Naive thymus-derived CD4-positive, alpha-beta T cell (primary cell): ENCODE measurements at regions not wholly inside any gene's neighbourhood (a gene's known extent, or its start where the extent isn't known, plus 50 kb on each side); places are given as distances from the start of the nearest gene placed in this dataset.

ENCODE experiments used
- ATAC-seq: fragments of 150-1000 bp; cut with Tn5 transposase; 2 replicates; pipeline ENCODE4 v1.10.0; 2021; ENCODE audit warnings: mild to moderate bottlenecking, moderate library complexity
- CTCF ChIA-PET: fragments of 350-600 bp; sonication (Branson Sonifier 250); formaldehyde crosslinking; loops from one replicate; lab custom pipeline; 2021; ENCODE audit warnings: antibody characterized with exemption; lab: Charles Lee
- POLR2A ChIA-PET: fragments of 350-600 bp; sonication (Branson Sonifier 250); formaldehyde crosslinking; loops from one replicate; lab custom pipeline; 2021; ENCODE audit warnings: antibody characterized with exemption, inconsistent platforms; lab: Charles Lee
- DNase-seq, 9 donors: peaks; one replicate each; pipeline versions ENCODE4 v3.0.0 to v3.0.0-alpha.2; 2020 to 2022; ENCODE audit warnings: mixed read lengths in 1 of 9
- H3K27ac ChIP-seq: one replicate; pipeline ENCODE4 v1.7.0; 2013; ENCODE audit warnings: mild to moderate bottlenecking, low read depth, low read length, moderate library complexity
- H3K27me3 ChIP-seq, 2 donors: one replicate each; pipeline ENCODE4 v1.7.0; 2013; ENCODE audit warnings: low read length in 2 of 2, mild to moderate bottlenecking in 2 of 2, moderate library complexity in 2 of 2; ENCODE audit not compliant: control insufficient read depth in 2 of 2, insufficient read depth in 2 of 2
- H3K36me3 ChIP-seq, 3 experiments: 1 replicate in 2 of 3; 2 replicates in 1 of 3; pipeline ENCODE4 v1.7.0; 2013; ENCODE audit warnings: low read length in 3 of 3, mild to moderate bottlenecking in 3 of 3, moderate library complexity in 1 of 3; ENCODE audit not compliant: insufficient read depth in 3 of 3, control insufficient read depth in 2 of 3
- H3K4me1 ChIP-seq, 2 donors: one replicate each; pipeline ENCODE4 v1.7.0; 2013; ENCODE audit warnings: low read length in 2 of 2, mild to moderate bottlenecking in 2 of 2, moderate library complexity in 1 of 2; ENCODE audit not compliant: control insufficient read depth in 2 of 2, insufficient read depth in 2 of 2
- H3K4me3 ChIP-seq: 2 replicates; pipeline ENCODE4 v1.7.0; 2013; ENCODE audit warnings: mild to moderate bottlenecking, low read length
- H3K9me3 ChIP-seq, 3 experiments: 1 replicate in 2 of 3; 2 replicates in 1 of 3; pipeline ENCODE4 v1.7.0; 2013; ENCODE audit warnings: low read length in 3 of 3; ENCODE audit not compliant: control insufficient read depth in 2 of 3
- H3K27ac Mint-ChIP-seq, 9 donors: one replicate each; pipeline ENCODE4 v1.8.0; 2020 to 2022; ENCODE audit warnings: mixed read lengths in 9 of 9, mild to moderate bottlenecking in 8 of 9, moderate library complexity in 5 of 9, inconsistent platforms in 2 of 9
- H3K27me3 Mint-ChIP-seq, 5 donors: one replicate each; pipeline ENCODE4 v1.8.0; 2021 to 2022; ENCODE audit warnings: mixed read lengths in 5 of 5, mild to moderate bottlenecking in 1 of 5
- H3K36me3 Mint-ChIP-seq, 5 donors: one replicate each; pipeline ENCODE4 v1.8.0; 2020 to 2022; ENCODE audit warnings: mixed read lengths in 5 of 5, mild to moderate bottlenecking in 3 of 5, inconsistent platforms in 1 of 5
- H3K4me1 Mint-ChIP-seq, 7 donors: one replicate each; pipeline ENCODE4 v1.8.0; 2020 to 2022; ENCODE audit warnings: mixed read lengths in 7 of 7, mild to moderate bottlenecking in 3 of 7, inconsistent platforms in 1 of 7
- H3K4me3 Mint-ChIP-seq, 10 donors: one replicate each; pipeline ENCODE4 v1.8.0; 2020 to 2022; ENCODE audit warnings: mild to moderate bottlenecking in 10 of 10, mixed read lengths in 10 of 10, moderate library complexity in 6 of 10, inconsistent platforms in 2 of 10
- H3K9me3 Mint-ChIP-seq, 11 donors: one replicate each; pipeline ENCODE4 v1.8.0; 2020 to 2022; ENCODE audit warnings: mixed read lengths in 11 of 11, mild to moderate bottlenecking in 4 of 11, inconsistent platforms in 1 of 11, moderate library complexity in 1 of 11
- intact Hi-C, 2 donors: fragments of 100-400 bp; cut with micrococcal nuclease; formaldehyde crosslinking; loops; one replicate each; pipeline ENCODE4 v1.15.1; 2023

GRCh38 chr4:104188301-104188700, 306.4 kb downstream of the CXXC4 start:
- Mint-ChIP-seq H3K27me3 (no peaks in the 10 kb centered on the region), H3K4me1 (no peaks in the 10 kb centered on the region), H3K9me3 (peaks cover 0 to 9% (median 2%) of the 10 kb centered on the region in 11 donors), H3K4me3 (no peak overlapping the region), H3K36me3 (no peaks in the 10 kb centered on the region), H3K27ac (no peak overlapping the region)
- ChIA-PET POLR2A (no interaction called here), CTCF (no interaction called here)
- ATAC-seq: no peak
- no peaks in the 10 kb centered on the region for H3K36me3 ChIP-seq
- H3K4me1 ChIP-seq: no peaks in the 10 kb centered on the region
- no peaks in the 10 kb centered on the region for H3K9me3 ChIP-seq
- H3K4me3 ChIP-seq: no peak overlapping the region
- DNase-seq: no peak
- no peak overlapping the region for H3K27ac ChIP-seq
- H3K27me3 ChIP-seq: no peaks in the 10 kb centered on the region
- intact Hi-C loops: no loop called here

GRCh38 chr4:104169437-104169836, 325.3 kb downstream of the CXXC4 start:
- peaks cover 0 to 4% (median 0%) of the 10 kb centered on the region in 5 donors for H3K36me3 Mint-ChIP-seq
- H3K27me3 ChIP-seq: no peaks in the 10 kb centered on the region
- no peak overlapping the region for H3K27ac ChIP-seq
- H3K4me1 ChIP-seq: no peaks in the 10 kb centered on the region
- H3K9me3 ChIP-seq: no peaks in the 10 kb centered on the region
- ChIA-PET POLR2A (no interaction called here), CTCF (no interaction called here)
- H3K36me3 ChIP-seq: no peaks in the 10 kb centered on the region
- H3K4me1 Mint-ChIP-seq: no peaks in the 10 kb centered on the region
- H3K27ac Mint-ChIP-seq: no peak overlapping the region
- H3K9me3 Mint-ChIP-seq: peaks cover 0 to 7% (median 2%) of the 10 kb centered on the region in 11 donors
- H3K27me3 Mint-ChIP-seq: no peaks in the 10 kb centered on the region
- ATAC-seq (no peak), DNase-seq (no peak)
- intact Hi-C loops: no loop called here
- H3K4me3 Mint-ChIP-seq: no peak overlapping the region
- no peak overlapping the region for H3K4me3 ChIP-seq

- intact Hi-C loops: no loop called here
Observed at GRCh38 chr4:104166749-104167148, 327.9 kb downstream of the CXXC4 start.

GRCh38 chr4:104163820-104164219, 330.9 kb downstream of the CXXC4 start:
- Mint-ChIP-seq H3K4me3 (no peak overlapping the region), H3K4me1 (no peaks in the 10 kb centered on the region), H3K36me3 (no peaks in the 10 kb centered on the region), H3K27ac (no peak overlapping the region), H3K27me3 (no peaks in the 10 kb centered on the region), H3K9me3 (peaks cover 0 to 14% (median 0%) of the 10 kb centered on the region in 11 donors)
- no peak for DNase-seq
- ChIA-PET POLR2A (no interaction called here), CTCF (no interaction called here)
- Histone ChIP-seq H3K27me3 (no peaks in the 10 kb centered on the region), H3K27ac (no peak overlapping the region), H3K4me3 (no peak overlapping the region), H3K36me3 (no peaks in the 10 kb centered on the region), H3K9me3 (no peaks in the 10 kb centered on the region), H3K4me1 (no peaks in the 10 kb centered on the region)
- ATAC-seq: no peak
- intact Hi-C loops: no loop called here

More at GRCh38 chr4:104166749-104167148, 327.9 kb downstream of the CXXC4 start:
- H3K27ac ChIP-seq: no peak overlapping the region
- H3K4me1 ChIP-seq: no peaks in the 10 kb centered on the region
- Mint-ChIP-seq H3K4me3 (no peak overlapping the region), H3K4me1 (no peaks in the 10 kb centered on the region), H3K36me3 (no peaks in the 10 kb centered on the region), H3K27me3 (no peaks in the 10 kb centered on the region), H3K9me3 (peaks cover 0 to 9% (median 0%) of the 10 kb centered on the region in 11 donors), H3K27ac (no peak overlapping the region)
- no peaks in the 10 kb centered on the region for H3K27me3 ChIP-seq
- H3K9me3 ChIP-seq: no peaks in the 10 kb centered on the region
- ATAC-seq (no peak), DNase-seq (no peak)
- POLR2A ChIA-PET: no interaction called here
- H3K36me3 ChIP-seq: no peaks in the 10 kb centered on the region
- CTCF ChIA-PET: no interaction called here
- H3K4me3 ChIP-seq: no peak overlapping the region

GRCh38 chr4:104146048-104146447, 348.6 kb downstream of the CXXC4 start:
- ChIA-PET CTCF (no interaction called here), POLR2A (no interaction called here)
- no peak for DNase-seq
- no peak for ATAC-seq
- Mint-ChIP-seq H3K4me3 (no peak overlapping the region), H3K4me1 (no peaks in the 10 kb centered on the region), H3K27ac (no peak overlapping the region), H3K27me3 (no peaks in the 10 kb centered on the region), H3K9me3 (peaks cover 0 to 25% (median 4%) of the 10 kb centered on the region in 11 donors), H3K36me3 (no peaks in the 10 kb centered on the region)
- no peaks in the 10 kb centered on the region for H3K9me3 ChIP-seq
- no peak overlapping the region for H3K27ac ChIP-seq
- H3K27me3 ChIP-seq: no peaks in the 10 kb centered on the region
- H3K36me3 ChIP-seq: no peaks in the 10 kb centered on the region
- H3K4me3 ChIP-seq: no peak overlapping the region
- no peaks in the 10 kb centered on the region for H3K4me1 ChIP-seq
- intact Hi-C loops: no loop called here

GRCh38 chr4:104138116-104138515, 356.6 kb downstream of the CXXC4 start:
- H3K27ac Mint-ChIP-seq: no peak overlapping the region
- no peaks in the 10 kb centered on the region for H3K9me3 ChIP-seq
- H3K27me3 ChIP-seq: no peaks in the 10 kb centered on the region
- intact Hi-C loops: no loop called here
- H3K4me1 Mint-ChIP-seq: no peaks in the 10 kb centered on the region
- DNase-seq (no peak), ATAC-seq (no peak)
- no peak overlapping the region for H3K4me3 Mint-ChIP-seq
- H3K27ac ChIP-seq: no peak overlapping the region
- H3K4me3 ChIP-seq: no peak overlapping the region
- CTCF ChIA-PET: no interaction called here
- H3K27me3 Mint-ChIP-seq: no peaks in the 10 kb centered on the region
- H3K4me1 ChIP-seq: no peaks in the 10 kb centered on the region
- H3K36me3 Mint-ChIP-seq: no peaks in the 10 kb centered on the region
- no peaks in the 10 kb centered on the region for H3K36me3 ChIP-seq
- H3K9me3 Mint-ChIP-seq: peaks cover 0 to 25% (median 7%) of the 10 kb centered on the region in 11 donors
- POLR2A ChIA-PET: no interaction called here

GRCh38 chr4:104129243-104129642, 365.5 kb downstream of the CXXC4 start:
- ATAC-seq (no peak), DNase-seq (no peak)
- ChIA-PET CTCF (no interaction called here), POLR2A (no interaction called here)
- no peak overlapping the region for H3K27ac Mint-ChIP-seq
- H3K27me3 Mint-ChIP-seq: no peaks in the 10 kb centered on the region
- no peak overlapping the region for H3K27ac ChIP-seq
- no peaks in the 10 kb centered on the region for H3K4me1 Mint-ChIP-seq
- no peak overlapping the region for H3K4me3 ChIP-seq
- intact Hi-C loops: no loop called here
- no peaks in the 10 kb centered on the region for H3K9me3 ChIP-seq
- no peak overlapping the region for H3K4me3 Mint-ChIP-seq
- H3K36me3 ChIP-seq: no peaks in the 10 kb centered on the region
- no peaks in the 10 kb centered on the region for H3K36me3 Mint-ChIP-seq
- no peaks in the 10 kb centered on the region for H3K27me3 ChIP-seq
- peaks cover 0 to 14% (median 2%) of the 10 kb centered on the region in 11 donors for H3K9me3 Mint-ChIP-seq
- H3K4me1 ChIP-seq: no peaks in the 10 kb centered on the region
